Endothelial cell of umbilical vein (primary cell): ENCODE measurements at regions not wholly inside any gene's neighbourhood (a gene's known extent, or its start where the extent isn't known, plus 50 kb on each side); places are given as distances from the start of the nearest gene placed in this dataset.

Experiments
- JUN ChIP-seq: IDR thresholded peaks from 2 replicates; pipeline ENCODE4 v1.6.1; 2011; ENCODE audit warnings: borderline replicate concordance, low read depth; ENCODE audit not compliant: insufficient read length, insufficient read depth
- POLR2A ChIP-seq: IDR thresholded peaks from 2 replicates; pipeline ENCODE4 v1.6.1; 2012; ENCODE audit warnings: low read depth, mild to moderate bottlenecking, control low read depth, low read length
- POLR2AphosphoS5 ChIP-seq: IDR thresholded peaks from 2 replicates; pipeline ENCODE4 v1.6.1; 2012; ENCODE audit warnings: low read depth, mild to moderate bottlenecking, control low read depth, low read length, moderate library complexity; ENCODE audit not compliant: insufficient read depth
- TF ChIP-seq, protein P1 (sequence below), 2 donors: IDR thresholded peaks; 1 replicate in 1 of 2; 2 replicates in 1 of 2; pipeline ENCODE4 v1.5.1; 2011; ENCODE audit warnings: low read length in 2 of 2, mild to moderate bottlenecking in 2 of 2, moderate library complexity in 2 of 2, control low read depth in 1 of 2, inconsistent platforms in 1 of 2, low read depth in 1 of 2; ENCODE audit not compliant: insufficient read depth in 1 of 2; ENCODE audit errors: extremely low read depth in 1 of 2

DNA sequence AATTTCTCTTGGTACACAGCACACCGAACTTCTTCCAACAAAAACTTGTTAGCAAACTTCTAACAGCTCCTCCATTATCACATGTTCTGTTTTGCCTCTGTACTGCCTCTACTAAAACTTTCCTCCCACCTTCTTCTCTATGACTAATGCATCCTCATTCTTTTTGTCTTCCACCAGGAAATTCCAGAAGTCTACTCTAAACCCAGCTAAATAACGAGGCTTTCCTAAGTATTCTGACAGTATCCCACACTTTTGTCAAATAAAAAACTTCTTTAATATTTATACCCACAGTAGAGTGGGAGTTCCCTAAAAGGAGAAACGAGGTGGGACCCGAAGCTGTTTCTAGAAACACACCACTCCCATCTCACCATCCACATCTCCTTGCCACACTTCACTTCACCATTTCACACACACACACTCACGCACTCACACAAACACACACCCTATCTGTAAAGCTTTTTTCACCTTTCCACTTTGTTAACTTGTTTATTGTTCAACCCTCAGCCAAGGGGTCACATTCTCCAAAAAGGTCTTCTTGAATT, 280.3 kb downstream of the ARAP2 start:
- TF ChIP-seq, protein P1, sequence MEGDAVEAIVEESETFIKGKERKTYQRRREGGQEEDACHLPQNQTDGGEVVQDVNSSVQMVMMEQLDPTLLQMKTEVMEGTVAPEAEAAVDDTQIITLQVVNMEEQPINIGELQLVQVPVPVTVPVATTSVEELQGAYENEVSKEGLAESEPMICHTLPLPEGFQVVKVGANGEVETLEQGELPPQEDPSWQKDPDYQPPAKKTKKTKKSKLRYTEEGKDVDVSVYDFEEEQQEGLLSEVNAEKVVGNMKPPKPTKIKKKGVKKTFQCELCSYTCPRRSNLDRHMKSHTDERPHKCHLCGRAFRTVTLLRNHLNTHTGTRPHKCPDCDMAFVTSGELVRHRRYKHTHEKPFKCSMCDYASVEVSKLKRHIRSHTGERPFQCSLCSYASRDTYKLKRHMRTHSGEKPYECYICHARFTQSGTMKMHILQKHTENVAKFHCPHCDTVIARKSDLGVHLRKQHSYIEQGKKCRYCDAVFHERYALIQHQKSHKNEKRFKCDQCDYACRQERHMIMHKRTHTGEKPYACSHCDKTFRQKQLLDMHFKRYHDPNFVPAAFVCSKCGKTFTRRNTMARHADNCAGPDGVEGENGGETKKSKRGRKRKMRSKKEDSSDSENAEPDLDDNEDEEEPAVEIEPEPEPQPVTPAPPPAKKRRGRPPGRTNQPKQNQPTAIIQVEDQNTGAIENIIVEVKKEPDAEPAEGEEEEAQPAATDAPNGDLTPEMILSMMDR (IDR thresholded peaks at IDR 0.05; ENCODE audit: extremely low read depth in 1 of 2, insufficient read depth in 1 of 2, low read depth in 1 of 2, low read length in 2 of 2) = no peak
- TF ChIP-seq POLR2A = no peak
- TF ChIP-seq POLR2AphosphoS5 = no peak
- no peak for TF ChIP-seq JUN
